COLO668 (cell line): ENCODE measurements at regions not wholly inside any gene's neighbourhood (a gene's known extent, or its start where the extent isn't known, plus 50 kb on each side); places are given as distances from the start of the nearest gene placed in this dataset.

ENCODE experiments used
- DNase-seq: peaks from one replicate; lab custom pipeline; 2025; ENCODE audit not compliant: unreplicated experiment; lab: John Stamatoyannopoulos, UW

GRCh38 chrX:5117816-5118215 lies 1110.9 kb downstream of the NLGN4X start:
- no peak for DNase-seq

- DNase-seq: no peak
Observed at GRCh38 chrX:5113128-5113527, 1115.5 kb downstream of the NLGN4X start.

- DNase-seq: no peak
Observed at GRCh38 chrX:5100004-5100403, 1128.7 kb downstream of the NLGN4X start.

- DNase-seq: no peak
Observed at GRCh38 chrX:5086388-5086787, 1142.3 kb downstream of the NLGN4X start.

- DNase-seq: no peak
Observed at GRCh38 chrX:5084279-5084678, 1144.4 kb downstream of the NLGN4X start.

GRCh38 chrX:5082705-5083104 lies 1146.0 kb downstream of the NLGN4X start:
- DNase-seq: no peak

GRCh38 chrX:5080791-5081190 lies 1147.9 kb downstream of the NLGN4X start:
- no peak for DNase-seq

- no peak for DNase-seq
Observed at GRCh38 chrX:5068550-5068949, 1160.1 kb downstream of the NLGN4X start.

- no peak for DNase-seq
Observed at GRCh38 chrX:5057786-5058185, 1170.9 kb downstream of the NLGN4X start.

- DNase-seq: no peak
Observed at GRCh38 chrX:5054852-5055251, 1173.8 kb downstream of the NLGN4X start.

GRCh38 chrX:5051831-5052491 lies 1176.7 kb downstream of the NLGN4X start:
- no peak for DNase-seq

GRCh38 chrX:5042563-5042962 lies 1186.1 kb downstream of the NLGN4X start:
- no peak for DNase-seq

GRCh38 chrX:5031792-5032191 lies 1196.9 kb downstream of the NLGN4X start:
- DNase-seq: no peak

GRCh38 chrX:5015451-5015850 lies 1213.2 kb downstream of the NLGN4X start:
- DNase-seq: no peak

- no peak for DNase-seq
Observed at GRCh38 chrX:4994855-4995254, 1233.8 kb downstream of the NLGN4X start.

- no peak for DNase-seq
Observed at GRCh38 chrX:4978613-4979012, 1250.1 kb downstream of the NLGN4X start.

- no peak for DNase-seq
Observed at GRCh38 chrX:4971646-4972045, 1257.0 kb downstream of the NLGN4X start.

- DNase-seq: no peak
Observed at GRCh38 chrX:4964112-4964511, 1250.7 kb upstream of the PRKX start.

- DNase-seq: no peak
Observed at GRCh38 chrX:4963432-4963831, 1250.0 kb upstream of the PRKX start.

- no peak for DNase-seq
Observed at GRCh38 chrX:4944767-4945166, 1231.3 kb upstream of the PRKX start.

- DNase-seq: no peak
Observed at GRCh38 chrX:4936315-4936714, 1222.9 kb upstream of the PRKX start.

GRCh38 chrX:4935846-4936245 lies 1222.4 kb upstream of the PRKX start:
- DNase-seq: no peak

- DNase-seq: no peak
Observed at GRCh38 chrX:4935401-4935800, 1222.0 kb upstream of the PRKX start.
